Pancreas (tissue), 10 donors: ENCODE measurements at regions not wholly inside any gene's neighbourhood (a gene's known extent, or its start where the extent isn't known, plus 50 kb on each side); places are given as distances from the start of the nearest gene placed in this dataset.

ENCODE experiments used
- ATAC-seq, 4 donors: fragments of 200-7000 bp; cut with Tn5 transposase; one replicate each; pipeline versions ENCODE4 v1.8.0 to v1.9.1; 2020; ENCODE audit warnings: mild to moderate bottlenecking in 4 of 4, moderate library complexity in 4 of 4
- DNase-seq, 6 donors: peaks; one replicate each; pipeline ENCODE4 v3.0.0-alpha.2; 2020
- FAIRE-seq: peaks from 2 replicates; lab custom pipeline; 2012; peaks lifted over from hg19 to GRCh38; lab: Jason Lieb, UNC
- H3K27ac ChIP-seq, 4 donors: fragments of 200-600 bp; sonication (generic); 1 replicate in 3 of 4; 2 replicates in 1 of 4; pipeline versions ENCODE4 v1.5.0 to v1.8.0; 2020
- H3K27me3 ChIP-seq, 4 donors: fragments of 200-600 bp; one replicate each; pipeline ENCODE4 v1.8.0; 2021
- H3K36me3 ChIP-seq, 3 donors: fragments of 200-600 bp; sonication (generic) in 1 of 3; one replicate each; pipeline versions ENCODE4 v1.5.0 to v1.8.0; 2020 to 2021
- H3K4me1 ChIP-seq, 3 donors: fragments of 200-600 bp; one replicate each; pipeline ENCODE4 v1.8.0; 2021
- H3K4me3 ChIP-seq, 4 donors: fragments of 200-600 bp; sonication (generic) in 2 of 4; one replicate each; pipeline versions ENCODE4 v1.5.0 to v1.8.0; 2020 to 2021
- H3K9me3 ChIP-seq, 4 donors: fragments of 200-600 bp; one replicate each; pipeline ENCODE4 v1.8.0; 2021
- WGBS, 2 donors: extraction: QIAGEN DNeasy Blood & Tissue Kit; methylation state at CpG; one replicate each; pipeline ENCODE4 v1.1.7; 2013; 5-methylcytosine and 5-hydroxymethylcytosine counted together
- intact Hi-C, 3 donors: fragments of 100-400 bp; cut with DNase I; formaldehyde crosslinking; loops; one replicate each; pipeline versions ENCODE4 v1.11.1 to v1.14.2; 2022
- TF ChIP-seq, protein P1 (sequence below), 4 donors: fragments of 200-600 bp; sonication (generic) in 3 of 4; IDR thresholded peaks; one replicate each; pipeline versions ENCODE4 v1.5.0 to v1.8.0; 2021; ENCODE audit warnings: antibody characterized with exemption in 4 of 4
- donor health status: healthy with polysubstance abuse.
- donor health status: DM: no; HTN: no; CAD: no; lungs with moderate emphysema.
- donor health status: DM: no; HTN: no; CAD: no.
- donor health status: control.
- donor health status: control.
- donor health status: Bipolar disorder and iron deficiency.
- donor health status: DM: yes; HTN: yes; CAD: no.
- donor health status: DM: no; HTN: no; CAD: no.
- donor health status: DM: no; HTN: no; CAD: no.
- donor health status: DM: yes; HTN: yes; CAD: no.

DNA sequence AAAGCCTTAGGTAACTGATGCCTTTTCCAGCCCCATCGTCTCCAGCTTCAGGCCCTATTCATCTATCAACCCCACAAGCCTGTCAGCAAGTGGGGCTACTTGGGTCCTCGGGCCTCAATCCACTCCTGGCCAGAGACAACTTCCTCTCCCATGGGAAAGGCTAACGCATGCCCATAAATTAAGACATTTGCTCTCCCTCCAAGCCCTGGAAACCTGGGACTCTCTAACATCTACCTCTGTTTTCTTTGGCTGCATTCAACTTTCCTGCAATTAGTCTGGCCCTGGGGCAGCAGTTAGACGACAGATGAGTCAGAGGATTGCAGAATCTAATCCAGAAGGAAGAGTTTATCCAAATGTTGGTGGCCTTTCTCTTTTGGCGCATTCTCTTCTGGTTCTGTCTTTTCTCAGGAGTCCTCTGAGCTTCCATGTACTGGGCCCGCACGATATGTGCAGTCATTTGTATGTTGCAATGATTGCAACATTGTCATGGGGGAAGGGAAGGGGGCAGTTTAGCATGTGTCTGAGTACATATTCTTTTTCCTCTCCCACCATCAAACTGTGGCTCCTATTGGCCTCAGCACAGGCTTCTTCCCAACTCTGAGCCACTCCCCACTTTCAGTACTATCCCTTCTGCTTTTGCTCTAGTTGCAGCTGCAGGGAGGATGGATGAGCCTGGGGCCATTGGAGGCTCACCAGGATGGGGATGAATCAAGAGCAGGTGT lies 54.4 kb downstream of the NAV1 start:
- ATAC-seq (peak in 1 of 4 donors; percentile 10), DNase-seq (no peak), FAIRE-seq (no peak)
- H3K27me3 ChIP-seq = no peaks in the 10 kb centered on the region
- intact Hi-C loops = no loop called here
- peaks cover 5 to 7% (median 6%) of the 10 kb centered on the region in 3 donors for H3K4me1 ChIP-seq
- H3K4me3 ChIP-seq = no peak overlapping the region
- no peak overlapping the region for H3K27ac ChIP-seq
- TF ChIP-seq, protein P1, sequence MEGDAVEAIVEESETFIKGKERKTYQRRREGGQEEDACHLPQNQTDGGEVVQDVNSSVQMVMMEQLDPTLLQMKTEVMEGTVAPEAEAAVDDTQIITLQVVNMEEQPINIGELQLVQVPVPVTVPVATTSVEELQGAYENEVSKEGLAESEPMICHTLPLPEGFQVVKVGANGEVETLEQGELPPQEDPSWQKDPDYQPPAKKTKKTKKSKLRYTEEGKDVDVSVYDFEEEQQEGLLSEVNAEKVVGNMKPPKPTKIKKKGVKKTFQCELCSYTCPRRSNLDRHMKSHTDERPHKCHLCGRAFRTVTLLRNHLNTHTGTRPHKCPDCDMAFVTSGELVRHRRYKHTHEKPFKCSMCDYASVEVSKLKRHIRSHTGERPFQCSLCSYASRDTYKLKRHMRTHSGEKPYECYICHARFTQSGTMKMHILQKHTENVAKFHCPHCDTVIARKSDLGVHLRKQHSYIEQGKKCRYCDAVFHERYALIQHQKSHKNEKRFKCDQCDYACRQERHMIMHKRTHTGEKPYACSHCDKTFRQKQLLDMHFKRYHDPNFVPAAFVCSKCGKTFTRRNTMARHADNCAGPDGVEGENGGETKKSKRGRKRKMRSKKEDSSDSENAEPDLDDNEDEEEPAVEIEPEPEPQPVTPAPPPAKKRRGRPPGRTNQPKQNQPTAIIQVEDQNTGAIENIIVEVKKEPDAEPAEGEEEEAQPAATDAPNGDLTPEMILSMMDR (IDR thresholded peaks at IDR 0.05) = no peak
- no peaks in the 10 kb centered on the region for H3K9me3 ChIP-seq
- WGBS, 2 donors = 74 to 77% methylated on average over 7 of the region's 7 CpGs
- no peaks in the 10 kb centered on the region for H3K36me3 ChIP-seq

DNA sequence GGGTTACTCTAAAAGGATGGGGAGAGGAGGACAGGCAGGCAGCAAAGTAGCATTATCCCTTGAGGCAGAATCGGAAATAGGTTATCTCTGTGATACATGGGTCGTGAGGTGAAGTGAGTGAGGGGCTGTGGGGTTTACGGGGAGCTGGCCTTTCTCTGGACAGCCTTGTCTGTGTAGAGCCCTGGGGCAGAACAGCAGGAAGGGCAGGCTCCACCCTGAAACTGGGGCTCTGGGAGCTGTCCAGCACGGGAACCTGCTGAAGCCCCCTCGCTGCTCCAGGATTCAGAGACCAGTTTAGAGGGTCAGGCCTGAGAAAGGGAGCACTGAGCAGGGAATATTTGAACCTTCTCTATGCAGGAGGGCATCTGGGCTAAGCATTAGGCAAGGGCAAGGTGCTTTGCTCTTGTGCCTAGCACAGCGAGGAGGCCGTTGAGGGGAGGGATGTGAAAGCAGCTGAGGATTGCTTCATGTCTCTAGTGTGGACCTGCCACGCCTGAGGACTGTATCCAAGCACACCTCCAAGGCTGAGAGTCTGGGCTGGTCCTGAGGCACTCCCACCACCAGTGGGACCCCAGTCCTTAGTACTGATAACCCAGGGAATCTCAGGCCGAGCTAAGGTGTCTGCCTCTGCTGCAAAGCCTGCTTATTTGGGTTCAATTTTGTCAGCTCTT lies 55.8 kb downstream of the NAV1 start:
- FAIRE-seq (no peak), ATAC-seq (no peak), DNase-seq (no peak)
- H3K36me3 ChIP-seq = no peaks in the 10 kb centered on the region
- no peaks in the 10 kb centered on the region for H3K9me3 ChIP-seq
- no peaks in the 10 kb centered on the region for H3K27me3 ChIP-seq
- H3K4me3 ChIP-seq = no peak overlapping the region
- intact Hi-C loops = no loop called here
- no peak overlapping the region for H3K27ac ChIP-seq
- WGBS, 2 donors = 70 to 72% methylated on average over 9 of the region's 9 CpGs
- H3K4me1 ChIP-seq = peaks cover 13 to 18% (median 13%) of the 10 kb centered on the region in 3 donors
- TF ChIP-seq, protein P1 (IDR thresholded peaks at IDR 0.05) = no peak

GRCh38 chr1:201595381-201595780 lies 56.5 kb downstream of the NAV1 start:
- H3K4me3 ChIP-seq = no peak overlapping the region
- no peaks in the 10 kb centered on the region for H3K36me3 ChIP-seq
- ATAC-seq (no peak), FAIRE-seq (no peak), DNase-seq (no peak)
- H3K4me1 ChIP-seq = peaks cover 13 to 25% (median 13%) of the 10 kb centered on the region in 3 donors
- intact Hi-C loops = no loop called here
- H3K27me3 ChIP-seq = no peaks in the 10 kb centered on the region
- H3K27ac ChIP-seq = no peak overlapping the region
- H3K9me3 ChIP-seq = no peaks in the 10 kb centered on the region
- WGBS, 2 donors = 77 to 86% methylated on average over 4 of the region's 4 CpGs
- TF ChIP-seq, protein P1 (IDR thresholded peaks at IDR 0.05) = no peak

- intact Hi-C loops = no loop called here
Measured at GRCh38 chr1:201596101-201596868, 57.4 kb downstream of the NAV1 start.

More at GRCh38 chr1:201596101-201596868, 57.4 kb downstream of the NAV1 start:
- Histone ChIP-seq H3K27ac (no peak overlapping the region), H3K4me1 (peaks cover 13 to 30% (median 13%) of the 10 kb centered on the region in 3 donors), H3K27me3 (no peaks in the 10 kb centered on the region), H3K36me3 (no peaks in the 10 kb centered on the region), H3K9me3 (no peaks in the 10 kb centered on the region), H3K4me3 (no peak overlapping the region)
- ATAC-seq (no peak), FAIRE-seq (no peak), DNase-seq (no peak)
- 86 to 88% methylated on average over 4 of the region's 4 CpGs for WGBS, 2 donors
- TF ChIP-seq, protein P1 (IDR thresholded peaks at IDR 0.05) = no peak
